Liver (tissue), 8 donors: ENCODE measurements at regions not wholly inside any gene's neighbourhood (a gene's known extent, or its start where the extent isn't known, plus 50 kb on each side); places are given as distances from the start of the nearest gene placed in this dataset.

Experiments used
- DNase-seq: peaks from one replicate; pipeline ENCODE4 v3.0.0-alpha.2; 2017; ENCODE audit warnings: low spot score
- H3K27ac ChIP-seq, 2 donors: one replicate each; pipeline ENCODE4 v1.7.0; 2013; ENCODE audit warnings: inconsistent platforms in 2 of 2, low read length in 2 of 2, control low read depth in 1 of 2, low read depth in 1 of 2, mild to moderate bottlenecking in 1 of 2
- H3K27me3 ChIP-seq, 4 donors: one replicate each; pipeline versions ENCODE4 v1.6.1 to v1.7.0; 2013; ENCODE audit warnings: low read length in 3 of 4, inconsistent platforms in 1 of 4, mild to moderate bottlenecking in 1 of 4, moderate library complexity in 1 of 4; ENCODE audit not compliant: control insufficient read depth in 4 of 4, insufficient read depth in 4 of 4
- H3K36me3 ChIP-seq, 4 donors: one replicate each; pipeline versions ENCODE4 v1.6.1 to v1.7.0; 2013; ENCODE audit warnings: low read length in 3 of 4, mild to moderate bottlenecking in 3 of 4, low read depth in 1 of 4, moderate library complexity in 1 of 4; ENCODE audit not compliant: control insufficient read depth in 4 of 4, insufficient read depth in 3 of 4
- H3K4me1 ChIP-seq, 4 donors: one replicate each; pipeline versions ENCODE4 v1.6.1 to v1.7.0; 2013; ENCODE audit warnings: low read length in 3 of 4, mild to moderate bottlenecking in 3 of 4, moderate library complexity in 1 of 4; ENCODE audit not compliant: control insufficient read depth in 4 of 4, insufficient read depth in 4 of 4
- H3K4me3 ChIP-seq, 3 donors: one replicate each; pipeline versions ENCODE4 v1.6.1 to v1.7.0; 2013; ENCODE audit warnings: low read length in 3 of 3, control low read depth in 1 of 3, low read depth in 1 of 3, mild to moderate bottlenecking in 1 of 3
- H3K9ac ChIP-seq, 2 donors: one replicate each; pipeline ENCODE4 v1.7.0; 2013; ENCODE audit warnings: low read length in 2 of 2, mild to moderate bottlenecking in 2 of 2, moderate library complexity in 2 of 2, control low read depth in 1 of 2, low read depth in 1 of 2
- H3K9me3 ChIP-seq, 4 donors: one replicate each; pipeline versions ENCODE4 v1.6.1 to v1.7.0; 2013; ENCODE audit warnings: low read length in 3 of 4; ENCODE audit not compliant: control insufficient read depth in 4 of 4
- EGR1 ChIP-seq, 2 donors: IDR thresholded peaks; 2 replicates each; pipeline ENCODE4 v1.6.1; 2016 to 2018; ENCODE audit warnings: antibody characterized with exemption in 2 of 2, low read depth in 2 of 2
- FOXA1 ChIP-seq: IDR thresholded peaks from 2 replicates; pipeline ENCODE4 v1.6.1; 2016; ENCODE audit warnings: antibody characterized with exemption
- GABPA ChIP-seq, 2 donors: IDR thresholded peaks in 1 of 2; conservative IDR thresholded peaks in 1 of 2; 2 replicates each; pipeline ENCODE4 v1.6.1; 2016; ENCODE audit warnings: antibody characterized with exemption in 2 of 2, mild to moderate bottlenecking in 1 of 2, moderate library complexity in 1 of 2
- HNF4A ChIP-seq, 2 donors: conservative IDR thresholded peaks; 2 replicates each; pipeline ENCODE4 v1.6.1; 2016; ENCODE audit warnings: antibody characterized with exemption in 2 of 2, mild to moderate bottlenecking in 2 of 2
- JUND ChIP-seq, 2 donors: IDR thresholded peaks; 2 replicates each; pipeline ENCODE4 v1.6.1; 2016; ENCODE audit warnings: antibody characterized with exemption in 2 of 2
- NR2F2 ChIP-seq: IDR thresholded peaks from 2 replicates; pipeline ENCODE4 v1.6.1; 2016; ENCODE audit warnings: antibody characterized with exemption
- SP1 ChIP-seq: IDR thresholded peaks from 2 replicates; pipeline ENCODE4 v1.6.1; 2018; ENCODE audit warnings: antibody characterized with exemption, mild to moderate bottlenecking
- WGBS: extraction: QIAGEN DNeasy Blood & Tissue Kit; methylation state at CpG from one replicate; pipeline ENCODE4 v1.1.7; 2013; 5-methylcytosine and 5-hydroxymethylcytosine counted together
- TF ChIP-seq, protein P1 (sequence below): IDR thresholded peaks from 2 replicates; pipeline ENCODE4 v1.6.1; 2016; ENCODE audit warnings: antibody characterized with exemption, mild to moderate bottlenecking
- TF ChIP-seq, protein P2 (sequence below): IDR thresholded peaks from 2 replicates; pipeline ENCODE4 v1.6.1; 2016; ENCODE audit warnings: antibody characterized with exemption
- TF ChIP-seq, protein P3 (sequence below): IDR thresholded peaks from 2 replicates; pipeline ENCODE4 v1.6.1; 2016; ENCODE audit warnings: antibody characterized with exemption
- TF ChIP-seq, protein P4 (sequence below): fragments of 150-350 bp; IDR thresholded peaks from 2 replicates; pipeline ENCODE4 v1.5.1; 2017; ENCODE audit warnings: improper control_type of control experiment, low read depth, low read length; ENCODE audit not compliant: missing input control
- donor health status: healthy.
- donor health status: healthy.
- donor health status: healthy.
- donor health status: healthy.
- donor health status: healthy.

DNA sequence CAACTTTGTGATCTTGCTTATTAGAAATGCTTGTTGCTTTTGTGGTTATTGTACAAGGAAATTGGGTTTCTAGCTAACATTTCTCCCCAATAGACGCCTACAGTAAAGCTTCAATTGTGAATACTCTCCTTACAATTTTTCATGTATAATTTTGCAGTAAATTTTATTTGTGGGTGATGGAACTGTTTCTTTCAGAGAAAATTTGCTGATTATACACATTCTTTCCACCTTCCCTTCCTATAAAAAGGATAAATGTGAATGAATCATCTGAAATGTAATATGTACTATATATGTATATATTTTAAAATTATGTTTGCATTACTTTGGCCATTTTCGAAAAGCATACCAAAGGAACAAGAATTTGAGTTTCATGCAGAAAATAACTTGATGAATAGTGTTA, 162.7 kb upstream of the CRBN start (continued):
- TF ChIP-seq, protein P1, sequence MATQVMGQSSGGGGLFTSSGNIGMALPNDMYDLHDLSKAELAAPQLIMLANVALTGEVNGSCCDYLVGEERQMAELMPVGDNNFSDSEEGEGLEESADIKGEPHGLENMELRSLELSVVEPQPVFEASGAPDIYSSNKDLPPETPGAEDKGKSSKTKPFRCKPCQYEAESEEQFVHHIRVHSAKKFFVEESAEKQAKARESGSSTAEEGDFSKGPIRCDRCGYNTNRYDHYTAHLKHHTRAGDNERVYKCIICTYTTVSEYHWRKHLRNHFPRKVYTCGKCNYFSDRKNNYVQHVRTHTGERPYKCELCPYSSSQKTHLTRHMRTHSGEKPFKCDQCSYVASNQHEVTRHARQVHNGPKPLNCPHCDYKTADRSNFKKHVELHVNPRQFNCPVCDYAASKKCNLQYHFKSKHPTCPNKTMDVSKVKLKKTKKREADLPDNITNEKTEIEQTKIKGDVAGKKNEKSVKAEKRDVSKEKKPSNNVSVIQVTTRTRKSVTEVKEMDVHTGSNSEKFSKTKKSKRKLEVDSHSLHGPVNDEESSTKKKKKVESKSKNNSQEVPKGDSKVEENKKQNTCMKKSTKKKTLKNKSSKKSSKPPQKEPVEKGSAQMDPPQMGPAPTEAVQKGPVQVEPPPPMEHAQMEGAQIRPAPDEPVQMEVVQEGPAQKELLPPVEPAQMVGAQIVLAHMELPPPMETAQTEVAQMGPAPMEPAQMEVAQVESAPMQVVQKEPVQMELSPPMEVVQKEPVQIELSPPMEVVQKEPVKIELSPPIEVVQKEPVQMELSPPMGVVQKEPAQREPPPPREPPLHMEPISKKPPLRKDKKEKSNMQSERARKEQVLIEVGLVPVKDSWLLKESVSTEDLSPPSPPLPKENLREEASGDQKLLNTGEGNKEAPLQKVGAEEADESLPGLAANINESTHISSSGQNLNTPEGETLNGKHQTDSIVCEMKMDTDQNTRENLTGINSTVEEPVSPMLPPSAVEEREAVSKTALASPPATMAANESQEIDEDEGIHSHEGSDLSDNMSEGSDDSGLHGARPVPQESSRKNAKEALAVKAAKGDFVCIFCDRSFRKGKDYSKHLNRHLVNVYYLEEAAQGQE: no peak
- no peak for TF ChIP-seq EGR1 (IDR thresholded peaks at IDR 0.05; ENCODE audit: low read depth in 2 of 2)

DNA sequence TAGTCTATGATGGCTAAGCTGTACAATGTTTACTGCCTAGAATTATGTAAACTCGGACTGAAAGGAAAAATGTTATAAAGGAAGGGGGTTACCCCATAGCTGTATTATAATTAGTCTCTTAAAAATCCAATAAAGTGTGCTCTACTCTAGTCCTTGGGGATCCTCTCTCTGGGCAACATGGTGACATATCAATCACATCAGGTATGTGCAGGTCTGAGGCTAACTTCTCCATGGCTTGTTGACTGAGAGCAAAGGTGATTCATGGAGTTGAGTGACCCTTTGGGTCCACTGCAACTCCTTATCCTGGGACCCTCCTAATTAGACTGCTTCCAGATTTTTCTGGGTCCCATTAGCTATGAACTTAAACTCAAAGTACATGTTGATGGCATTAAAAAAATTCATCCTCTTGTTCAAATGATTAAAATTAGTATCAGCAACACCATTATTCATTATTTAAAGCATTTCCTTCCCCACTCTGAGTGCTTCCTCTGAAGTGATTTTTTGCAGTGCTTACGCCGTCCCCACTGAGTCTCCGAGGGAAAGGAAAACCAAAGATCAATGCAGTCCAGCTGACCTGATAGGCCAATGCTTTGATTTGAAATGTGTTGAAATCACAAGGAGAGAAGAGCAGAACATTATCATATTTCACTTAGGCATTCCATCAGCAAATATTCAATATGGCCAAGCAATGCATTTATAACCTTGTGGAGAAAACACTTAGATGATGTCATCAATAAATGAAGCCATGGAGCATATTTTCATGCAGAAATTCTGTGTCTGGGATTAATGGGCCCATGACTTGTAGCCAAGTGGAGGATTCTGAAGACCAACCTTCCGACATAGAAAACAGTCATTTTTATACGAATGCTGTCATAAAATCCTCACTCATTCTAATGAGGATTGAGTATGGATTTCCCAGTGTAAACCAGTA, 161.7 kb upstream of the CRBN start:
- Histone ChIP-seq H3K9ac (no peak overlapping the region), H3K27me3 (peaks cover 0 to 4% (median 0%) of the 10 kb centered on the region in 4 donors), H3K27ac (no peak overlapping the region), H3K36me3 (no peaks in the 10 kb centered on the region), H3K4me3 (no peak overlapping the region), H3K4me1 (no peaks in the 10 kb centered on the region), H3K9me3 (no peaks in the 10 kb centered on the region)
- DNase-seq: no peak
- TF ChIP-seq HNF4A (conservative IDR thresholded peaks at IDR 0.05): no peak
- no peak for TF ChIP-seq NR2F2
- no peak for TF ChIP-seq SP1
- WGBS: 73% methylated on average over 6 of the region's 6 CpGs

DNA sequence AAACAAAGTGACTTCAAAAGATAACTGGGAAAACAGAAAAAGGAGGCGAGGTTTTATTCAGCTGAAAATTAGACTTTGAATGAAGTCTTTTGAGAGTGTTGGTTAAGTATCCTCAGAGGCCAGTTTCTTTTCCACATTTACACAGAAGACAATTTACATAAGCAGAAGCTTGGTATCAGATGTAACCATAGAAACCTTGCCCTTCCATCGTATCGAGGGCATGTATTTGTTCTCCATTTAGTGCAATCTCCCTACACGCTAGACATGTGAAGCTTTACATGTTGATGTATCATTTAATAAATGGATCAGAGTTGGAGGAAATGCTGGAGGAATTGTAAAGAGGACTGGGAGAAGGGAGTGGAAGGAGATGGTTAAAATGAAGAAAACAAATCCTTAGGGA, 161.0 kb upstream of the CRBN start:
- Histone ChIP-seq H3K9me3 (no peaks in the 10 kb centered on the region), H3K4me1 (no peaks in the 10 kb centered on the region), H3K4me3 (no peak overlapping the region), H3K27me3 (no peaks in the 10 kb centered on the region), H3K36me3 (no peaks in the 10 kb centered on the region), H3K9ac (no peak overlapping the region), H3K27ac (no peak overlapping the region)
- no peak for DNase-seq
- TF ChIP-seq, protein P2, sequence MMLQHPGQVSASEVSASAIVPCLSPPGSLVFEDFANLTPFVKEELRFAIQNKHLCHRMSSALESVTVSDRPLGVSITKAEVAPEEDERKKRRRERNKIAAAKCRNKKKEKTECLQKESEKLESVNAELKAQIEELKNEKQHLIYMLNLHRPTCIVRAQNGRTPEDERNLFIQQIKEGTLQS: no peak
- TF ChIP-seq, protein P3, sequence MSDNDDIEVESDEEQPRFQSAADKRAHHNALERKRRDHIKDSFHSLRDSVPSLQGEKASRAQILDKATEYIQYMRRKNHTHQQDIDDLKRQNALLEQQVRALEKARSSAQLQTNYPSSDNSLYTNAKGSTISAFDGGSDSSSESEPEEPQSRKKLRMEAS: no peak
- WGBS: 78% methylated on average over 4 of the region's 4 CpGs

DNA sequence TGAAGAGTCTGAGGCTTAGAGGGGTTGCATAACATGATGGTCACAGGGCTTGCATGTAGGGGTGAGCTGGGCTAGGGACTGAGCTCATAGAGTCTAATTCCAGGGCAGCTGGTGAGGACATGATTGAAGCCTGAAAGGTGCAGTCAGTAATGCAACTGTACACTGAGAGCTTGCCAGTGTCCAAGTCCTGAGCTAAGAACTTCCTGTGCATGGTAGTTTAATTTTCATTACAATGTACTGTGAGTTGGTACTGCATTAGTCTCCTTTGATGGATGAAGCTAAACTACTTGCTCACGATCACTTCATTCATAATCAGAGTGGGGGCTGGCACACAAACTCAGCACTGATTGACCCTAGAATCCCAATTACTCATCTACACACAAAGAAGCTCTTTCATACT, 156.4 kb upstream of the CRBN start:
- Histone ChIP-seq H3K27ac (no peak overlapping the region), H3K9ac (no peak overlapping the region), H3K36me3 (no peaks in the 10 kb centered on the region), H3K9me3 (no peaks in the 10 kb centered on the region), H3K27me3 (no peaks in the 10 kb centered on the region), H3K4me1 (no peaks in the 10 kb centered on the region), H3K4me3 (no peak overlapping the region)
- 76% methylated on average over 1 of the region's 1 CpG for WGBS
- TF ChIP-seq JUND (IDR thresholded peaks at IDR 0.05) (no peak), FOXA1 (no peak), HNF4A (conservative IDR thresholded peaks at IDR 0.05) (no peak), GABPA (IDR thresholded peaks at IDR 0.05 in 1 of 2, conservative IDR thresholded peaks at IDR 0.05 in 1 of 2) (no peak)
- TF ChIP-seq, protein P3: no peak
- TF ChIP-seq, protein P4, sequence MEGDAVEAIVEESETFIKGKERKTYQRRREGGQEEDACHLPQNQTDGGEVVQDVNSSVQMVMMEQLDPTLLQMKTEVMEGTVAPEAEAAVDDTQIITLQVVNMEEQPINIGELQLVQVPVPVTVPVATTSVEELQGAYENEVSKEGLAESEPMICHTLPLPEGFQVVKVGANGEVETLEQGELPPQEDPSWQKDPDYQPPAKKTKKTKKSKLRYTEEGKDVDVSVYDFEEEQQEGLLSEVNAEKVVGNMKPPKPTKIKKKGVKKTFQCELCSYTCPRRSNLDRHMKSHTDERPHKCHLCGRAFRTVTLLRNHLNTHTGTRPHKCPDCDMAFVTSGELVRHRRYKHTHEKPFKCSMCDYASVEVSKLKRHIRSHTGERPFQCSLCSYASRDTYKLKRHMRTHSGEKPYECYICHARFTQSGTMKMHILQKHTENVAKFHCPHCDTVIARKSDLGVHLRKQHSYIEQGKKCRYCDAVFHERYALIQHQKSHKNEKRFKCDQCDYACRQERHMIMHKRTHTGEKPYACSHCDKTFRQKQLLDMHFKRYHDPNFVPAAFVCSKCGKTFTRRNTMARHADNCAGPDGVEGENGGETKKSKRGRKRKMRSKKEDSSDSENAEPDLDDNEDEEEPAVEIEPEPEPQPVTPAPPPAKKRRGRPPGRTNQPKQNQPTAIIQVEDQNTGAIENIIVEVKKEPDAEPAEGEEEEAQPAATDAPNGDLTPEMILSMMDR: no peak
- TF ChIP-seq, protein P2: no peak
- no peak for DNase-seq
